HUES64 (cell line): ENCODE measurements at regions not wholly inside any gene's neighbourhood (a gene's known extent, or its start where the extent isn't known, plus 50 kb on each side); places are given as distances from the start of the nearest gene placed in this dataset.

Experiments used
- H3K27ac ChIP-seq: 2 replicates; pipeline ENCODE4 v1.7.0; 2013; ENCODE audit warnings: low read depth, low read length, inconsistent platforms
- H3K27me3 ChIP-seq: 2 replicates; pipeline ENCODE4 v1.6.1; 2013; ENCODE audit warnings: mild to moderate bottlenecking, low read length; ENCODE audit not compliant: insufficient read depth
- H3K36me3 ChIP-seq: 2 replicates; pipeline ENCODE4 v1.6.1; 2013; ENCODE audit warnings: mild to moderate bottlenecking, low read length; ENCODE audit not compliant: insufficient read depth
- H3K4me1 ChIP-seq: 2 replicates; pipeline ENCODE4 v1.6.1; 2013; ENCODE audit warnings: mild to moderate bottlenecking, low read length, moderate library complexity; ENCODE audit not compliant: insufficient read depth
- H3K4me3 ChIP-seq: 2 replicates; pipeline ENCODE4 v1.5.1; 2013; ENCODE audit warnings: mild to moderate bottlenecking, low read length, moderate library complexity
- H3K9ac ChIP-seq: 2 replicates; pipeline ENCODE4 v1.6.1; 2013; ENCODE audit warnings: mild to moderate bottlenecking, low read depth, low read length
- H3K9me3 ChIP-seq: 2 replicates; pipeline ENCODE4 v1.6.1; 2013; ENCODE audit warnings: low read depth, low read length; ENCODE audit not compliant: insufficient read depth
- WGBS: fragments of 150-250, 120-280 bp; methylation state at CpG from one replicate; pipeline ENCODE4 v1.1.7; 2013; ENCODE audit warnings: missing lambda C conversion rate; 5-methylcytosine and 5-hydroxymethylcytosine counted together

- Histone ChIP-seq H3K9me3 (no peaks in the 10 kb centered on the region), H3K27me3 (no peaks in the 10 kb centered on the region), H3K27ac (no peak overlapping the region), H3K9ac (no peak overlapping the region), H3K4me1 (no peaks in the 10 kb centered on the region), H3K4me3 (no peak overlapping the region), H3K36me3 (no peaks in the 10 kb centered on the region)
- 86% methylated on average over 2 of the region's 4 CpGs for WGBS
Observed at GRCh38 chr15:95577927-95578326, 752.6 kb upstream of the NR2F2 start.

- no peak overlapping the region for H3K27ac ChIP-seq
- no peak overlapping the region for H3K9ac ChIP-seq
- H3K4me3 ChIP-seq: no peak overlapping the region
- H3K27me3 ChIP-seq: no peaks in the 10 kb centered on the region
- no peaks in the 10 kb centered on the region for H3K9me3 ChIP-seq
- no peaks in the 10 kb centered on the region for H3K4me1 ChIP-seq
- 100% methylated on average over 2 of the region's 3 CpGs for WGBS
- H3K36me3 ChIP-seq: no peaks in the 10 kb centered on the region
Observed at GRCh38 chr15:95580121-95580520, 750.4 kb upstream of the NR2F2 start.

- Histone ChIP-seq H3K4me1 (no peaks in the 10 kb centered on the region), H3K27me3 (no peaks in the 10 kb centered on the region)
- WGBS: 91% methylated on average over 13 of the region's 13 CpGs
Observed at GRCh38 chr15:95581595-95581994, 748.9 kb upstream of the NR2F2 start.

GRCh38 chr15:95584088-95584487 is 746.4 kb upstream of the NR2F2 start:
- no peaks in the 10 kb centered on the region for H3K27me3 ChIP-seq
- no peak overlapping the region for H3K9ac ChIP-seq
- H3K9me3 ChIP-seq: no peaks in the 10 kb centered on the region
- H3K4me3 ChIP-seq: no peak overlapping the region
- no peak overlapping the region for H3K27ac ChIP-seq
- H3K36me3 ChIP-seq: no peaks in the 10 kb centered on the region
- H3K4me1 ChIP-seq: no peaks in the 10 kb centered on the region

More at GRCh38 chr15:95581595-95581994, 748.9 kb upstream of the NR2F2 start:
- no peaks in the 10 kb centered on the region for H3K9me3 ChIP-seq
- H3K4me3 ChIP-seq: no peak overlapping the region
- no peak overlapping the region for H3K27ac ChIP-seq
- H3K9ac ChIP-seq: no peak overlapping the region
- H3K36me3 ChIP-seq: no peaks in the 10 kb centered on the region

GRCh38 chr15:95588056-95588455 is 742.4 kb upstream of the NR2F2 start:
- no peaks in the 10 kb centered on the region for H3K9me3 ChIP-seq
- 100% methylated on average over 2 of the region's 2 CpGs for WGBS
- H3K4me3 ChIP-seq: no peak overlapping the region
- H3K27me3 ChIP-seq: no peaks in the 10 kb centered on the region
- H3K4me1 ChIP-seq: no peaks in the 10 kb centered on the region
- no peak overlapping the region for H3K9ac ChIP-seq
- no peaks in the 10 kb centered on the region for H3K36me3 ChIP-seq
- H3K27ac ChIP-seq: no peak overlapping the region

- Histone ChIP-seq H3K9ac (no peak overlapping the region), H3K36me3 (no peaks in the 10 kb centered on the region), H3K4me3 (no peak overlapping the region), H3K9me3 (no peaks in the 10 kb centered on the region), H3K4me1 (no peaks in the 10 kb centered on the region), H3K27me3 (no peaks in the 10 kb centered on the region), H3K27ac (no peak overlapping the region)
- 73% methylated on average over 5 of the region's 5 CpGs for WGBS
Observed at GRCh38 chr15:95590533-95591044, 739.9 kb upstream of the NR2F2 start.

- Histone ChIP-seq H3K4me1 (peaks cover 3% of the 10 kb centered on the region), H3K9ac (no peak overlapping the region), H3K9me3 (no peaks in the 10 kb centered on the region), H3K4me3 (no peak overlapping the region), H3K27me3 (no peaks in the 10 kb centered on the region), H3K36me3 (no peaks in the 10 kb centered on the region), H3K27ac (no peak overlapping the region)
- 94% methylated on average over 2 of the region's 5 CpGs for WGBS
Observed at GRCh38 chr15:95591270-95591669, 739.2 kb upstream of the NR2F2 start.

GRCh38 chr15:95591886-95592285 is 738.6 kb upstream of the NR2F2 start:
- H3K9ac ChIP-seq: no peak overlapping the region
- H3K27ac ChIP-seq: no peak overlapping the region
- no peaks in the 10 kb centered on the region for H3K27me3 ChIP-seq
- H3K36me3 ChIP-seq: no peaks in the 10 kb centered on the region
- H3K4me3 ChIP-seq: no peak overlapping the region
- 96% methylated on average over 3 of the region's 3 CpGs for WGBS
- H3K4me1 ChIP-seq: peaks cover 8% of the 10 kb centered on the region
- no peaks in the 10 kb centered on the region for H3K9me3 ChIP-seq

- peaks cover 12% of the 10 kb centered on the region for H3K4me1 ChIP-seq
- H3K36me3 ChIP-seq: no peaks in the 10 kb centered on the region
- WGBS: 86% methylated on average over 4 of the region's 4 CpGs
- no peaks in the 10 kb centered on the region for H3K27me3 ChIP-seq
- no peak overlapping the region for H3K9ac ChIP-seq
- H3K9me3 ChIP-seq: no peaks in the 10 kb centered on the region
- H3K4me3 ChIP-seq: no peak overlapping the region
- no peak overlapping the region for H3K27ac ChIP-seq
Observed at GRCh38 chr15:95594496-95594895, 736.0 kb upstream of the NR2F2 start.

- Histone ChIP-seq H3K36me3 (no peaks in the 10 kb centered on the region), H3K9ac (no peak overlapping the region), H3K27ac (no peak overlapping the region), H3K9me3 (no peaks in the 10 kb centered on the region), H3K27me3 (no peaks in the 10 kb centered on the region), H3K4me1 (peaks cover 12% of the 10 kb centered on the region), H3K4me3 (no peak overlapping the region)
Observed at GRCh38 chr15:95595759-95596158, 734.7 kb upstream of the NR2F2 start.

GRCh38 chr15:95596496-95596895 is 734.0 kb upstream of the NR2F2 start:
- no peak overlapping the region for H3K9ac ChIP-seq
- peaks cover 12% of the 10 kb centered on the region for H3K4me1 ChIP-seq
- 39% methylated on average over 5 of the region's 6 CpGs for WGBS

GRCh38 chr15:95598251-95598855 is 732.1 kb upstream of the NR2F2 start:
- 93% methylated on average over 7 of the region's 8 CpGs for WGBS
- no peak overlapping the region for H3K9ac ChIP-seq
- H3K27ac ChIP-seq: no peak overlapping the region
- peaks cover 12% of the 10 kb centered on the region for H3K4me1 ChIP-seq
- H3K4me3 ChIP-seq: no peak overlapping the region
- H3K27me3 ChIP-seq: no peaks in the 10 kb centered on the region
- H3K36me3 ChIP-seq: no peaks in the 10 kb centered on the region
- H3K9me3 ChIP-seq: no peaks in the 10 kb centered on the region

More at GRCh38 chr15:95596496-95596895, 734.0 kb upstream of the NR2F2 start:
- no peak overlapping the region for H3K27ac ChIP-seq
- H3K9me3 ChIP-seq: no peaks in the 10 kb centered on the region
- no peaks in the 10 kb centered on the region for H3K36me3 ChIP-seq
- H3K4me3 ChIP-seq: no peak overlapping the region
- H3K27me3 ChIP-seq: no peaks in the 10 kb centered on the region
